ENCODE measurements at regions not wholly inside any gene's neighbourhood (a gene's known extent, or its start where the extent isn't known, plus 50 kb on each side); places are given as distances from the start of the nearest gene placed in this dataset.

DNA sequence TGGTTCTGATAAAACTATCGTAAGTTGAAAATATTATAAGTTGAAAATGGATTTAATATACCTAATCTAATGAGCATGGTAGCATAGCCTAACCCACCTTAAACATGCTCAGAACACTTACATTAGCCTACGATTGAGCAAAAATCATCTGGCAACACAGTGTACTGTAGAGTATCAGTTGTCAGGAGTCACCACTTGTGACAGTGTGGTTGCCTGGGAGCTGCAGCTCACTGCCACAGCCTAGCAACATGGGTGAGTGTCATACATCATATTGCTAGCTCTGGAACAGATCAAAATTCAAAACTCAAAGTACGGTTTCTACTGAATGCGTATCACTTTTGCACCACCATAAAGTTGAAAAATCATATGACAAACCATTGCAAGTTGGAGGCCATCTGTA is 203.5 kb downstream of the ATXN7L3B start:
- TF ChIP-seq POLR2A (IDR thresholded peaks at IDR 0.05; ENCODE audit: low read depth, low read length) (no peak), TAF1 (IDR thresholded peaks at IDR 0.05; ENCODE audit: low read depth, low read length) (no peak), POLR2AphosphoS5 (IDR thresholded peaks at IDR 0.05; ENCODE audit: low read depth, low read length) (no peak), SPI1 (IDR thresholded peaks at IDR 0.05; ENCODE audit: low read depth, low read length) (no peak)
